HG02884 (cell line): ENCODE measurements at regions not wholly inside any gene's neighbourhood (a gene's known extent, or its start where the extent isn't known, plus 50 kb on each side); places are given as distances from the start of the nearest gene placed in this dataset.

Experiments used
- ATAC-seq: cut with Tn5 transposase; IDR thresholded peaks from one replicate; pipeline ENCODE4 v1.9.1; 2021; ENCODE audit warnings: mild to moderate bottlenecking, moderate library complexity; ENCODE audit not compliant: unreplicated experiment

DNA sequence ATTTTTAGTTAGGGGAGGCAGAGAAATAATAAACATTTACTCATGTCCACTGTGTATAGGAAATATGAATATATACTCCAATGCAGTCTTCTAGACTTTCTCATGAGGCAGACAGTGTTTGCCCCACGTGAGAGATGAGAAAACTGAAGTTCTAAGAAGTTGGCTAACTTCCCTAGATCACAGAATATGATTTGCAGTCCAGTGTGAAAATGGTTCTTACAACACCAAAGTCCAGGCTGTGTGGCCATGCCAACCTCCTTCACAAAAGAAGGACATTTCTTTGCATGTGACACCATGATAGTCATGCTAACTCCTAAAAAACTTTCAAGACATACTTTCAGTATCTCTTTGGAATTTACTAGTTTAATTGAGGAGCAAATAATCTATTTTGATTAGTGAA lies 143.7 kb downstream of the IRS1 start:
- no peak for ATAC-seq

- no peak for ATAC-seq
Observed at GRCh38 chr2:226652983-226653765, 146.4 kb downstream of the IRS1 start.

- ATAC-seq = peak; percentile 36
Observed at GRCh38 chr2:226652369-226652768, 147.3 kb downstream of the IRS1 start.

DNA sequence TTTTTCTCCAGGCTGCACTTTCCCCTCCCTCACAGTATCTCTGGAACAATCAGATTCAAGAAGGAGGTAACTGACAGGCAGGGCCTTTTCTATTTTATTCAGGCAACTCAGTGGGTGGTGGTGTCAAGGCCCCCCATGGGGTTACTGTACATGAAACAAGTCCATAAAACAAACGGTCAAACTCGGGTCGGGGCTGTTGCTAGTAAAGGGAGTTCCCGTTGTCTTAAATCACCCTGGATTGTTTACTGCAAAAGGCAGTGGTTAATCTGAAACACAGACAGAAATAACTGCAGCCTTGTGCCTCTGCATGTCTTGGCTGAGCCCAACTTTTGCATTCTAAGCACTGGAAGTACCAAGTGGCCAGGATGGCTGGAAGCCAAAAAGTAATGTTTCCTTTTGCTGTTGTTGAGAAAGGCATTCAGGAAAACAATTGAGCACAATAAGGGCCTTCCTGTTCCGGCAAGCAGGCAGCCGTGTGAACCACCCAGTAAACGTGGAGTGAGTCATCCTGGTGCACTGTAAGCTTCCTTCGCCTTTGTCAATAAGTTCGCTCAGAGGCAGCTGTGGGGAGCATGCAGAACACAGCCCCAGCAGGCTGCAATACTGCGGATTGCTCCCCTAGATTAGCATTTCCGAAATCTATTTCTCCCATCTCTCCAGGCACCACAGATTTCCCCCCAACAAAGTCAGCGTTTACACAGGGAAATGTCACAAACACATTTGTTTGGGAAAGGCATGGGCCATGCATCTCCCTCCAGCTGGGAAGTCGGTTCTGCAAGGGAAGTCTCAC lies 149.6 kb downstream of the IRS1 start:
- ATAC-seq = peak; percentile 85

- ATAC-seq = no peak
Observed at GRCh38 chr2:226649201-226649600, 150.4 kb downstream of the IRS1 start.

DNA sequence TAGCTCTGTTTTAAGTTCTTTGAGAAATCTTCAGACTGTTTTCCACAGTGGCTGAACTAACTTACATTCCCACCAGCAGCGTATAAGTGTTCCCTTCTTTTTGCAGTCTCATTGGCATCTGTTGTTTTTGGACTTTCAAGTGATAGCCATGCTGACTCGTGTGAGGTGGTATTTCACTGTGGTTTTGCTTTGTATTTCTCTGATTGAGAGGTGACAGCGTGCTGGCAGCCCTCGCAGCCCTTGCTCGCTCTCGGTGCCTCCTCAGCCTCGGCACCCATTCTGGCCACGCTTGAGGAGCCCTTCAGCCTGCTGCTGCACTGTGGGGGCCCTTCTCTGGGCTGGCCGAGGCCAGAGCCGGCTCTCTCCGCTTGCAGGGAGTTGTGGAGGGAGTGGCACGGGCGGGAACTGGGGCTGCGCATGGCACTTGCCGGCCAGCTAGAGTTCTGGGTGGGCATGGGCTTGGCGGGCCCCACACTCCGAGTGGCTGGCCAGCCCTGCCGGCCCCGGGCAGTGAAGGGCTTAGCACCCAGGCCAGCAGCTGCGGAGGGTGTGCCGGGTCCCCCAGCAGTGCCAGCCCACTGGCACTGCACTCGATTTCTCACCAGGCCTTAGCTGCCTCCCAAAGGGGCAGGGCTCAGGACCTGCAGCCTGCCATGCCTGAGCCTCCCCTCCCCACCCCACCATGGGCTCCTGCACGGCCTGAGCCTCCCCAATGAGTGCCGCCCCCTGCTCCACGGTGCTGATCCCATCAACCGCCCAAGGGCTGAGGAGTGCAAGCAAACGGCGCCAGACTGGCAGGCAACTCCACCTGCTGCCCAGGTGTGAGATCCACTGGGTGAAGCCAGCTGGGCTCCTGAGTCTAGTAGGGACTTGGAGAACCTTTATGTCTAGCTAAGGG lies 151.8 kb downstream of the IRS1 start:
- ATAC-seq = no peak

DNA sequence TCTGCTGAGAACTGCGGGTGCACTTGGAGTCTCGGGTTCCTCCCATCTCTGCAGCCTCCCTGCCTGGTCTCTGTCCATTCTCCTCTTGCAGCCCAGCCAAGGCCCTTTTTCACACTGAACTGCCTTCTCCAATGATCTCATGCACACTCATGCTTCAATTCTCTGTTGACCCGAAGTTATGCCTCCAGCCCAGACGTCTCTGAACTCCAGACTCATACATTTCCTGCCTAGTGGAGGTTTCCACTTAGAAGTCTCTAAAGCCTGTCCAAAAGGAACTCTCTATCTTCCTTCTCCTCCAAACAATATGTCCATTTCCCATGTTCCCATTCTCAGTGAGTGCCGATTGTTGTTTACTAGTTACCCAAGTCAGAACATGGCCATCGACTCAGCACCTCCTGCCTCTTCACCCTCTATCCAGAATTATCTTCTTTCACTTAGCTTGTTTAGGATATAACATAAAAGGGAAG lies 155.2 kb downstream of the IRS1 start:
- no peak for ATAC-seq

GRCh38 chr2:226643946-226644282 lies 155.7 kb downstream of the IRS1 start:
- no peak for ATAC-seq

DNA sequence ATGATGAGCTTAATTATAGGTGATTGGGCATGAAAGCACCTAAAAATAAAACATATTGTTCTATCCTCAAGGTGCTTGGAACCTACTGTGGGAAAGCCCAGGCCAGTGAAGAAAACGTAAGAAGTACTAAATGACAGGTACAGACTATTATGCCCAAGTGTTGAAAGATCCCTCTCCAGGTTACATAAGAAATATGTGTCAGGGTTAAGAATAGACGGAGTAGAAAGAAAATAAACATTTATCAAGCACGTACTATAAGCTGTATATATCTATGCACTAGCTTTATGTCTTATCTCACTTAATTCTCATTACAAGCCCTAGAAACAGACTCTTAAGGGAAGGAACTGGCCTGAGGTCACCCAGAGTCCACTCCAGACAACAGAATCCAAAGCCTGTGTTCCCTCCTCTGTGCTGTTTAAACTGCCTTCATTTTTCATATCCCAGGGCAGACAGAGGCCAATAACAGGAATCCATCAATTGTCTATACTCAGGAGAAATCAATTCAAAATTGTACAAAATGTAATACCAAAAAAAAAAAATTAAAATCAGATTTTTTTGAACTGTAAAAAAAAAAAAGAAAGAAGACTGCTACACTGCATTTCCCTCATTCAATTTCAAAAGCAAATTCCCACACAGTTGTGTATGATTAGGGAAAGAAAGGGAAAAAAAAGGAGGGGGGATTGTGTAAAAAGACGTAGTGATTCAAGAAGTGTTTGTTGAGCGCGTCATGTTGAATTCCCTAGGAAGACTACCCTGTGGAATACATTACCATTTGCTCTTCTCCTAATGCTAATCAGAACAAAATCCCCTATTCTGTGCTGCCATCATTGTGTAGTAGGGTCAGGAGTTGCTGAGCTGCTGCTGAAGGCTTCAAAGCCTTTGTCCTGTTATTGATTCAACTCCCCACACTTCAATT lies 156.3 kb downstream of the IRS1 start:
- no peak for ATAC-seq

GRCh38 chr2:226641008-226641407 lies 158.6 kb downstream of the IRS1 start:
- no peak for ATAC-seq

DNA sequence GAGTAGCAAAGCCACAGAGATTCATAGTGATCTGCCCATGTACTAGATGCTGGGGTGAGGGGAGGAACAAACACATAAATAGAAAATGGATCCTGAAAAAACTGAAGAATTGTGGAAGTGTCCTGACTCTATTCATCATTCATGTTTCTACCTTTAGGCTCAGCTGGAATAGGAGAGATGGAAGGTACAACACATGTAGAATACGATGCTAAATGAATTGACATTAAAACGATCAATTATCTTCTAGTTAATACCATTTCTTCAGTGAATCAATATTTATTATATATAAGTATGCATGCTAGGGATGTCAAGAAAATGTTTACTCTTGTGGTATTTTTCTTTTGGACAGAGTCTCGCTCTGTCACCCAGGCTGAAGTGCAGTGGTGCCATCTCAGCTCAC lies 159.1 kb downstream of the IRS1 start:
- no peak for ATAC-seq

GRCh38 chr2:226639550-226639949 lies 160.1 kb downstream of the IRS1 start:
- no peak for ATAC-seq

DNA sequence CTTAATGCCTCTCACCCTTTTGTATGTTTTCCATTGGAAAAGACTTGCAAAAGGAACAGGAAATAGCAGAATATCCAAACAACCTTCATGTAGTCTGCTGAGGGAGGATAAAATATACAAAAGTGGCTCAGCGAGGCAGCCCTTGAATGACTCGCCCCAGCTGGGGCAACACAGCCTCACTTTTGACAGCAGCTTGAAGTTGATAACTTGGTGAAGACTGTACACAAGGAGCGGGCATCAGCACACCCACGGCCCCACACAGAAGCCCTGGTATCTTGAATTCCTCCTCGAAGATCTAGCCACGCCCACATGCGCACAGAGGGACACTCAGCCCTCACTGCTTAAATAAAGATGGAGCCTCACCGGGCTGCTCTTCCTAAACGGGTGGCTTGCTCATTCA lies 161.0 kb downstream of the IRS1 start:
- no peak for ATAC-seq

DNA sequence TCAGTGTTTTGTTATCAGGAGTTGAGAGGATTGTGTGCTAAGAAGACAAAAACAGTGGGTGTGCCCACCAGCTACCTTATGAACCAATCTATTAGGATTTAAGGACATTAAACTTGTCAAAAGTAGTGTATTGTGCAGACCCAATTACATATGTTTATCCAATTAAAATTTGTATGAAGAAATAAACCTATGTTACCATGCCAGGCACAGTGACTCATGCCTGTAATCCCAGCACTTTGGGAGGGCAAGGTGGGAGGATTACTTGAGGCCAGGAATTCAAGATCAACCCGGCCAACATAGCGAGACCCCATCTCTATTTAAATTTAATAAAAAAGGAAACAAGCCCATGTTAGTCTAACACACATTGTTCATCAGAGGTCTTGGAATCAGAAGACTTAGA lies 162.2 kb downstream of the IRS1 start:
- ATAC-seq = no peak

DNA sequence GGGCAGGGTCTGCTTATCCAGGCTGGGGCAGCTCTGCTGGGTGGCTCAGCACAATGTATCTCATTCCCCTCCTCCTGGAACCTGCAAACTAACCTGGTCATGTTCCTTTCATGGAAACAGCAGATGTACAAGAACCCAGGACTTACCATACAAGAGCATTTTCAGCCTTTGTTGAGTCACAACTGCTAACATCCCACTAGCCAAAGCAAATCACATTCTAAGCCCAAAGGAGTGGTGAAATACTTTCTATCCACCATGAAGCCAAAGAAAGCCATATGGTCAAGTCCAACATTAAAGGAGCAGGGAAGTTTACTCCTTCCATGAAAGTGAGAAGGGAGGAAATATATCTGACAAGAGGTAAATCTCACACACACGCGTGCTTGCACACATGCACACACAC lies 163.0 kb downstream of the IRS1 start:
- no peak for ATAC-seq

DNA sequence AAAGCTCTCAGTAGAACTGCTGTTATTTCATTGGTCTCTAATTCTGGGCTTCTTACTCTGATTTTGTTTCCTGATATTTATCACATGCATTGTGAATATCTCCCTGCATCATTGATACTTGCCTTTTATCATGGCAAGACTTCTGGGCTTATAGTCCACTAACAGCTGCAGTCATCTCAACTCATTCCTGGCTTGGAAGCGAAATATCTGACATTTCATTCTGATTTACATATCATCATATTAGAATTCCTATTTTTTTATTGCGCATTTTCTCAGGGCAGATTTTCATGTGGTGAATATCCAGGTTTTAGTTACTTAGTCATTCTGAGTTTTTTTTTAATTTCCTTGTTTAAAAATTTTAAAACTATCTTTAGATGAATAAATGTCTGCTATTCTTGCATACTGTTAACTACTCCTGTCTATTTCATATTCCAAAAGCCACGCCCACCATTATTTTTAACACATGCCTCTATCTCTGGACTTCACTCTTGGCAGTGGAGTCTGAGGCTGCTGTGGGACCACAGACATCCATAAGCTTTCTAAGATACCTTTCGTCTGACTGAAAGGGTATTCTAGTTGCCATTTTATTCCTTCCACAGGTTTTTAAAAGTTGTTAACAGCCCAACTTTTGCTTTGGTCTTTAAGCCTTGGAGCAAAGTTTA lies 164.5 kb downstream of the IRS1 start:
- no peak for ATAC-seq

DNA sequence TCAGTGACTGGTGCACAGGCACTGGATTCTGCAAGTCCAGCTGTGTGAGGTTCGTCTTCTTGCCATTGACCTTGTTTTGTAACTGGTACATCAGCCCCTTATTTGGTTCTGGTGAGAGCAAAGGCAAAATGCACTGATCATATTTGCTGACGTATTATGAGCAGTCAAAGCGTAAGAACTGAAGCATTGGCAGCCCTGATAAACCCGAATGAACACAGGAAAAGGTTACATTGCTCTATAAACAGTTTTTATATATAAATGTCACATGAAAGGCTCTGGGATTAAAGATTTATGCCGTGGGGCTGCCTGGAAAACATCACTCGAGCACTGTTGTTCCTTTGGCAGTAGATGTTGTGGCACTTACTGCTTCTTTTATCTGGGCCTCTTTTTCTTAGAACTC lies 167.9 kb downstream of the IRS1 start:
- ATAC-seq = no peak

- ATAC-seq = no peak
Observed at GRCh38 chr2:226631187-226631586, 168.4 kb downstream of the IRS1 start.

DNA sequence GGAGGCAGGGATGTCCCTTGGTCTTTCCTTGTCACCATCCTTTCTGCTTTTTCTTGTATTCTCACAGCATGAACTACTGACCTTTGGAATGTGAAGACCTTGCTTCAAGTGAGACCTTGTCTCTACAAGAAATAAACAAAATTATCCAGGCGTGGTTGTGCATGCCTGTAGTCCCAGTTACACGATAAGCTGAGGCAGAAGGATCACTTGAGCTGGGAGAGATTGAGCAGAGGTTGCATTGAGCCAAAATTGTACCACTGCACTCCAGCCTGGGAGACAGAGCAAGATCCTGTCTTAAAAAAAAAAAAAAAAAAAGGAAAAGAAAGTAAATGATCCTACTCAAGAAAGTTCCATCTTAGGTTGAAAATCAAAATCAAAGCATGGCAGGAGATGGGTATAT lies 173.7 kb downstream of the IRS1 start:
- no peak for ATAC-seq
